ENCODE measurements at regions not wholly inside any gene's neighbourhood (a gene's known extent, or its start where the extent isn't known, plus 50 kb on each side); places are given as distances from the start of the nearest gene placed in this dataset.

DNA sequence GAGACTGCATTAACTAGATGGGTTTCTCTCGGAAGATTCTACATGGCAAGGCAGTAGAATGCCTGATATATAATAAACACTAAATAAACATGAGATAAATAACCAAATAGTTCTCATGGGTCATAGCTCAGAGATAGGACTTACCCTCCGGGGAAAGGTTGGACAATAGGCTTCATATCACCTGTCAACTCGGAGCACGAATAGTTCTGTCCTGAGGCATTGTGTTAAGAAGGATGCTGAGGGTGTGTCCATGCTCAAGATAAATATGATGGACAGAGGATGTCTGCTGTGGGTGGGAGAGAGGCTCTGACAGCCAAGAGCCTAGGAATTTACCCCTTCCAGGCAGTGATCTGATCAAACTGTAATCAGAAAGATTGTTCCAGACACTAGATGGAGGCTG is 474.0 kb downstream of the MIAT start:
- intact Hi-C loops (cut with DNase I) = no loop called here
- Histone ChIP-seq H3K36me3 (no peaks in the 10 kb centered on the region), H3K27me3 (no peaks in the 10 kb centered on the region), H3K4me3 (replicated peaks in 1 of 3) (no peak overlapping the region), H3K9me3 (no peaks in the 10 kb centered on the region), H3K27ac (no peak overlapping the region), H3K4me1 (peaks cover 22 to 28% of the 10 kb centered on the region in 2 donors)
- 63 to 71% methylated on average over 4 of the region's 4 CpGs for WGBS, 2 donors
- TF ChIP-seq POLR2A (IDR thresholded peaks at IDR 0.05) = no peak
- TF ChIP-seq, protein P1, sequence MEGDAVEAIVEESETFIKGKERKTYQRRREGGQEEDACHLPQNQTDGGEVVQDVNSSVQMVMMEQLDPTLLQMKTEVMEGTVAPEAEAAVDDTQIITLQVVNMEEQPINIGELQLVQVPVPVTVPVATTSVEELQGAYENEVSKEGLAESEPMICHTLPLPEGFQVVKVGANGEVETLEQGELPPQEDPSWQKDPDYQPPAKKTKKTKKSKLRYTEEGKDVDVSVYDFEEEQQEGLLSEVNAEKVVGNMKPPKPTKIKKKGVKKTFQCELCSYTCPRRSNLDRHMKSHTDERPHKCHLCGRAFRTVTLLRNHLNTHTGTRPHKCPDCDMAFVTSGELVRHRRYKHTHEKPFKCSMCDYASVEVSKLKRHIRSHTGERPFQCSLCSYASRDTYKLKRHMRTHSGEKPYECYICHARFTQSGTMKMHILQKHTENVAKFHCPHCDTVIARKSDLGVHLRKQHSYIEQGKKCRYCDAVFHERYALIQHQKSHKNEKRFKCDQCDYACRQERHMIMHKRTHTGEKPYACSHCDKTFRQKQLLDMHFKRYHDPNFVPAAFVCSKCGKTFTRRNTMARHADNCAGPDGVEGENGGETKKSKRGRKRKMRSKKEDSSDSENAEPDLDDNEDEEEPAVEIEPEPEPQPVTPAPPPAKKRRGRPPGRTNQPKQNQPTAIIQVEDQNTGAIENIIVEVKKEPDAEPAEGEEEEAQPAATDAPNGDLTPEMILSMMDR (IDR thresholded peaks at IDR 0.05) = no peak
- no peak for DNase-seq

DNA sequence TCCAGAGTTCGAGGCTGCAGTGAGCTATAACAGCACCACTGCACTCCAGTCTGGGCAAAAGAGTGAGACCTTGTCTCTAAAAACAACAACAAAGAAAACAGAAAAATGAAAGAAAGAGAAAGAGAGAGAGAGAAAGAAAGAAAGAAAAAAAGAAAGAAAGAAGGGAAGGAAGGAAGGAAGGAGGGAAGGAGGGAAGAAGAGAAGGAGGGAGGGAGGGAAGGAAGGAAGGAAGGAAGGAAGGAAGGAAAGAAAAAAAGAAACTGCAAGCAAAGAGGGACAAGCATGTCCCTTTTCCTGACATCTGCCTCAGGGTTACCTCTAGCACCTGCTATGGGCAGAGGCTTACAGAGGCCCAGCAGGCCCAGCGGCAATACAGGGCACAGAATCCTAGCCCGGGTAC is 475.0 kb downstream of the MIAT start:
- Histone ChIP-seq H3K4me1 (peaks cover 22 to 28% of the 10 kb centered on the region in 2 donors), H3K4me3 (replicated peaks in 1 of 3) (no peak overlapping the region), H3K9me3 (no peaks in the 10 kb centered on the region), H3K36me3 (no peaks in the 10 kb centered on the region), H3K27ac (no peak overlapping the region), H3K27me3 (no peaks in the 10 kb centered on the region)
- intact Hi-C loops (cut with DNase I) = no loop called here
- 65% methylated on average over 3 of the region's 3 CpGs for WGBS, 2 donors
- TF ChIP-seq POLR2A (IDR thresholded peaks at IDR 0.05) = no peak
- TF ChIP-seq, protein P1 (IDR thresholded peaks at IDR 0.05) = no peak
- no peak for DNase-seq

DNA sequence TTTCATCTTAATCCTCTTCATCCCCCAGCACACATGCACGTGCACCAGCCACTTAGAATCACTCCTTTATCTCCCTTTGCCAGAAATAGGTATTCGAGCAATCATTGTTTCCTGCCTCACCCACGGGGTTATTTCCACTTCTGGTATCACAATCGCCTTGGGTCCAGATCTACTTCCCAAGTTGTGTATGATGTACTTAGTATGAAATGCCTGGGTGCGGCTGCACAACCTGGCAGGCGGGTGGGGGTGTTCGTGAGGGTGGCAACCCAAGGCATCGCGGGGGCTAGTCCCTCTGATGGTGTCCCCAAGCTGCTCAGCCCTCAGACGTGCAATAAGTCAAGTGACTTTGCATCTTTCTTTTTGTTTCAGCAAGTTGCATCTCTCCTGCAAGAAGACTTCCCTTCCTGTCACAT is 475.6 kb downstream of the MIAT start:
- Histone ChIP-seq H3K36me3 (no peaks in the 10 kb centered on the region), H3K4me3 (replicated peaks in 1 of 3) (no peak overlapping the region), H3K4me1 (peaks cover 16 to 23% of the 10 kb centered on the region in 2 donors), H3K9me3 (no peaks in the 10 kb centered on the region), H3K27ac (no peak overlapping the region), H3K27me3 (no peaks in the 10 kb centered on the region)
- 78 to 87% methylated on average over 10 of the region's 10 CpGs for WGBS, 2 donors
- DNase-seq = no peak
- TF ChIP-seq POLR2A (IDR thresholded peaks at IDR 0.05) = no peak
- TF ChIP-seq, protein P1 (IDR thresholded peaks at IDR 0.05) = no peak
- intact Hi-C loops (cut with DNase I) = no loop called here

DNA sequence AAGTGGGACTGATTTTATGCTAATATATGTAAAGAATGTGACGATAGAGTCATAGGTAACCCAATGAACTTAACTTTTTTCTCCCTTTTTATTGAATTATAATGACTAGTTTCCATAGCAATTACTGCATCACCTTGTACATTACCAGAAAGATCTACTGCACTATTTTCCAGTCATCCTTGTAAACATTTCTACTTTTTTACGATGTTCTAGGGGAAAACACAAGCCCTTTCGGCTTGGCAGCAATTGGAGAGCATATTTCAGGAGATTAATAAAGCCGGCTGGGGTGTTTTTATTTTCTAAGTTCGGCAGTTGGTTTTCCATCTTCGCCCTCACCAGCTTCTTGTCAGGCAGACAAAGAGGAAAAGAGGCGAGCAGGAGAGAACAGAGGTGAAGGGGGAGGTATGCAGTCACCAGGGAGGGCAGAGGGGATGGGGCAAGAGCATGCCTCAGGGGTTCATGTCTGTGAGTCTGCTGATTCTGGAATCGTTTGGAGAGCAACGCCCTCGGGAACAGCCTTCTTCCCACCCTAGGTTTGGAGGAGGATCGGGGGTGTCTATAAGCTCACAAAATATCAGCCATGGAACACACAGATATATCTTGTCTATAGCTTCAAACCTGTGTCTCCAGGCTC is 476.4 kb downstream of the MIAT start:
- intact Hi-C loops (cut with DNase I) = no loop called here
- H3K27ac ChIP-seq = no peak overlapping the region
- peaks cover 12 to 17% of the 10 kb centered on the region in 2 donors for H3K4me1 ChIP-seq
- H3K4me3 ChIP-seq (replicated peaks in 1 of 3) = no peak overlapping the region
- H3K36me3 ChIP-seq = no peaks in the 10 kb centered on the region
- 77 to 88% methylated on average over 11 of the region's 11 CpGs for WGBS, 2 donors
- H3K27me3 ChIP-seq = no peaks in the 10 kb centered on the region
- no peak for DNase-seq
- TF ChIP-seq POLR2A (IDR thresholded peaks at IDR 0.05) = no peak
- no peaks in the 10 kb centered on the region for H3K9me3 ChIP-seq

DNA sequence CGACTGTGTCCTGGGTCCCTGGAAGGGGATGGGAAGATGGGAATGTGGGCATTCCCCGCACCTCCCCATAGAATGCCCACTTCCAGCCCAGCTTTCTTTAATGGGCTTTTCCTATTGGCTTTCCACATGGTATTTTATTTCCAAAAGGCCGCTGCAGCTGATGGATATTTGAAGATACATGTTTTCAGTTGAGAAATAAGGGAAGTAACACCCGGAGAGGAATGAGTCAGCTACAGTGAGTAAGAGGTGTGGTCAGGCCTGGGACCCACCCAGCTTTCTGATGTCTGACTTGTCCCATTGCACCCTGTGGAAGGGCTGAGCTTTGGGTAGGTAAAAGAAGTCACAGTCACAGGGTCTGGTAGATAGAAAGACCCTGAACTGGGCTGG is 476.9 kb downstream of the MIAT start:
- intact Hi-C loops (cut with DNase I) = no loop called here

More for the DNA sequence above, 476.9 kb downstream of the MIAT start:
- 76 to 89% methylated on average over 4 of the region's 4 CpGs for WGBS, 2 donors
- Histone ChIP-seq H3K36me3 (no peaks in the 10 kb centered on the region), H3K27ac (no peak overlapping the region), H3K9me3 (no peaks in the 10 kb centered on the region), H3K4me1 (peaks cover 6 to 12% of the 10 kb centered on the region in 2 donors), H3K4me3 (replicated peaks in 1 of 3) (no peak overlapping the region), H3K27me3 (no peaks in the 10 kb centered on the region)
- DNase-seq = no peak
- TF ChIP-seq, protein P1 (IDR thresholded peaks at IDR 0.05) = no peak
- TF ChIP-seq POLR2A (IDR thresholded peaks at IDR 0.05) = no peak
